PC-3 (cell line): ENCODE measurements at regions not wholly inside any gene's neighbourhood (a gene's known extent, or its start where the extent isn't known, plus 50 kb on each side); places are given as distances from the start of the nearest gene placed in this dataset.

Experiments used
- ATAC-seq: fragments of 200-7000 bp; cut with Tn5 transposase; 2 replicates; pipeline ENCODE4 v1.9.1; 2020; ENCODE audit warnings: mild to moderate bottlenecking, moderate library complexity
- BruUV-seq: library from RNA; stranded (reverse); fragments of 400-500 nt; replicated peaks from 2 replicates; lab custom pipeline; 2021; lab: Mats Ljungman, UMichigan
- CTCF ChIA-PET: fragments of 300-600 bp; sonication (Branson Sonifier 250); formaldehyde crosslinking; loops from one replicate; lab custom pipeline; 2022; ENCODE audit warnings: antibody characterized with exemption; lab: Charles Lee
- POLR2A ChIA-PET: fragments of 300-600 bp; sonication (Branson Sonifier 250); formaldehyde crosslinking; loops from one replicate; lab custom pipeline; 2022; ENCODE audit warnings: antibody characterized with exemption; ENCODE audit not compliant: unreplicated experiment; lab: Charles Lee
- DNase-seq: peaks from one replicate; pipeline ENCODE4 v3.0.0-alpha.2; 2015
- H2AFZ ChIP-seq: fragments of 300-600 bp; sonication (generic); 2 replicates; pipeline ENCODE4 v1.6.0; 2016; ENCODE audit warnings: antibody characterized with exemption, low read length
- H3F3A ChIP-seq: fragments of 300-600 bp; sonication (generic); one replicate; pipeline ENCODE4 v1.6.0; 2017; ENCODE audit warnings: antibody characterized with exemption, low read length, control low read depth, mild to moderate bottlenecking; ENCODE audit not compliant: unreplicated experiment
- H3K27ac ChIP-seq: fragments of 300-600 bp; sonication (generic); 2 replicates; pipeline ENCODE4 v1.5.1; 2016; ENCODE audit warnings: mild to moderate bottlenecking, low read length
- H3K27me3 ChIP-seq: fragments of 300-600 bp; sonication (generic); 2 replicates; pipeline ENCODE4 v1.6.1; 2016; ENCODE audit warnings: low read length, mixed read lengths
- H3K36me3 ChIP-seq: fragments of 300-600 bp; sonication (generic); 2 replicates; pipeline ENCODE4 v1.6.1; 2016; ENCODE audit warnings: low read depth, mixed run types, low read length, mixed read lengths
- H3K4me1 ChIP-seq: fragments of 300-600 bp; sonication (generic); 2 replicates; pipeline ENCODE4 v1.5.1; 2016; ENCODE audit warnings: low read length; ENCODE audit not compliant: insufficient read depth
- H3K4me2 ChIP-seq: fragments of 300-600 bp; sonication (generic); 2 replicates; pipeline ENCODE4 v1.6.0; 2016; ENCODE audit warnings: low read length
- H3K4me3 ChIP-seq: fragments of 300-600 bp; sonication (generic); 2 replicates; pipeline ENCODE4 v1.5.1; 2016; ENCODE audit warnings: mild to moderate bottlenecking, low read length, mixed read lengths
- H3K79me2 ChIP-seq: fragments of 300-600 bp; sonication (generic); 2 replicates; pipeline ENCODE4 v1.6.1; 2017; ENCODE audit warnings: low read length, mixed read lengths
- H3K9ac ChIP-seq: fragments of 300-600 bp; sonication (generic); 2 replicates; pipeline ENCODE4 v1.6.0; 2016; ENCODE audit warnings: mild to moderate bottlenecking, low read length
- H3K9me2 ChIP-seq: fragments of 300-600 bp; sonication (generic); replicated peaks from 2 replicates; pipeline ENCODE4 v1.6.1; 2016; ENCODE audit warnings: mixed run types, low read length, mixed read lengths
- H3K9me3 ChIP-seq: fragments of 300-600 bp; sonication (generic); 2 replicates; pipeline ENCODE4 v1.6.1; 2016; ENCODE audit warnings: low read length, mixed read lengths
- H4K20me1 ChIP-seq: fragments of 300-600 bp; sonication (generic); 2 replicates; pipeline ENCODE4 v1.6.1; 2016; ENCODE audit warnings: low read length, mixed read lengths
- EZH2 ChIP-seq: fragments of 300-600 bp; sonication (generic); IDR thresholded peaks from one replicate; pipeline ENCODE4 v1.6.1; 2017; ENCODE audit warnings: antibody characterized with exemption, mild to moderate bottlenecking, low read length; ENCODE audit not compliant: unreplicated experiment
- EZH2phosphoT487 ChIP-seq: fragments of 300-600 bp; sonication (generic); IDR thresholded peaks from 2 replicates; pipeline ENCODE4 v1.6.1; 2018; ENCODE audit warnings: mild to moderate bottlenecking, antibody characterized with exemption, low read length, borderline replicate concordance
- intact Hi-C: fragments of 100-400 bp; cut with micrococcal nuclease; formaldehyde crosslinking; loops from 2 replicates; pipeline ENCODE4 v1.9.0; 2023
- TF ChIP-seq, protein P1 (sequence below): fragments of 300-600 bp; sonication (generic); conservative IDR thresholded peaks from 2 replicates; pipeline ENCODE4 v1.5.1; 2017; ENCODE audit warnings: antibody characterized with exemption, low read depth, mild to moderate bottlenecking, low read length

DNA sequence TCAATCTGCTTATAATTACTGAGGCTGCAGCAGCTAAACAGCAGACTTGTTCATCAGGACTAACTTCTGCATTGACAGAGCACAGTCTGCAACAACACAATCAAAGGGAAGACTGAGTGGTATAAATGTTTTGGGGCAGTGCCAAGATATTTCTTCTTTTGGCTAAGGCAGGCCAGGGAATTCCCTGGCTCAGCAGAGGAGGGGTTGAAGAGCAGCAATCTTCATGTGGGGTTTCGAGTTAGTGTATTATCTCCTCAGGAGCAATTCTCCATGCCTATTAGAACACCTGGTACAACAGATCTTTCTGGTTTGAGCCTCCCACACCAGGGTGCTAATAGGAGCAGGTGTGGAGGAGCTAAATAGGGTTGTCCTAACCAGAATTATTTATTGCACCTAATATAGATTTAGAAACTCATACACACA is 103.0 kb upstream of the STK17B start:
- TF ChIP-seq, protein P1, sequence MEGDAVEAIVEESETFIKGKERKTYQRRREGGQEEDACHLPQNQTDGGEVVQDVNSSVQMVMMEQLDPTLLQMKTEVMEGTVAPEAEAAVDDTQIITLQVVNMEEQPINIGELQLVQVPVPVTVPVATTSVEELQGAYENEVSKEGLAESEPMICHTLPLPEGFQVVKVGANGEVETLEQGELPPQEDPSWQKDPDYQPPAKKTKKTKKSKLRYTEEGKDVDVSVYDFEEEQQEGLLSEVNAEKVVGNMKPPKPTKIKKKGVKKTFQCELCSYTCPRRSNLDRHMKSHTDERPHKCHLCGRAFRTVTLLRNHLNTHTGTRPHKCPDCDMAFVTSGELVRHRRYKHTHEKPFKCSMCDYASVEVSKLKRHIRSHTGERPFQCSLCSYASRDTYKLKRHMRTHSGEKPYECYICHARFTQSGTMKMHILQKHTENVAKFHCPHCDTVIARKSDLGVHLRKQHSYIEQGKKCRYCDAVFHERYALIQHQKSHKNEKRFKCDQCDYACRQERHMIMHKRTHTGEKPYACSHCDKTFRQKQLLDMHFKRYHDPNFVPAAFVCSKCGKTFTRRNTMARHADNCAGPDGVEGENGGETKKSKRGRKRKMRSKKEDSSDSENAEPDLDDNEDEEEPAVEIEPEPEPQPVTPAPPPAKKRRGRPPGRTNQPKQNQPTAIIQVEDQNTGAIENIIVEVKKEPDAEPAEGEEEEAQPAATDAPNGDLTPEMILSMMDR, result no peak
- TF ChIP-seq EZH2, result no peak
- ATAC-seq, result no peak
- no peaks in the 10 kb centered on the region for H4K20me1 ChIP-seq
- H3K9ac ChIP-seq, result no peak overlapping the region
- H3K27ac ChIP-seq, result no peak overlapping the region
- H3K79me2 ChIP-seq, result no peaks in the 10 kb centered on the region
- H3K27me3 ChIP-seq, result no peaks in the 10 kb centered on the region
- BruUV-seq, result no TSS peak
- ChIA-PET CTCF (no interaction called here), POLR2A (no interaction called here)
- no peak overlapping the region for H3K4me3 ChIP-seq
- H3K4me1 ChIP-seq, result peaks cover 35% of the 10 kb centered on the region
- no peaks in the 10 kb centered on the region for H3K36me3 ChIP-seq
- H3K4me2 ChIP-seq, result no peak overlapping the region
- intact Hi-C loops, result no loop called here
- no peak overlapping the region for H2AFZ ChIP-seq
- no peaks in the 10 kb centered on the region for H3F3A ChIP-seq
- no peaks in the 10 kb centered on the region for H3K9me3 ChIP-seq
- DNase-seq, result peak; percentile 38
- H3K9me2 ChIP-seq, result no peaks in the 10 kb centered on the region

DNA sequence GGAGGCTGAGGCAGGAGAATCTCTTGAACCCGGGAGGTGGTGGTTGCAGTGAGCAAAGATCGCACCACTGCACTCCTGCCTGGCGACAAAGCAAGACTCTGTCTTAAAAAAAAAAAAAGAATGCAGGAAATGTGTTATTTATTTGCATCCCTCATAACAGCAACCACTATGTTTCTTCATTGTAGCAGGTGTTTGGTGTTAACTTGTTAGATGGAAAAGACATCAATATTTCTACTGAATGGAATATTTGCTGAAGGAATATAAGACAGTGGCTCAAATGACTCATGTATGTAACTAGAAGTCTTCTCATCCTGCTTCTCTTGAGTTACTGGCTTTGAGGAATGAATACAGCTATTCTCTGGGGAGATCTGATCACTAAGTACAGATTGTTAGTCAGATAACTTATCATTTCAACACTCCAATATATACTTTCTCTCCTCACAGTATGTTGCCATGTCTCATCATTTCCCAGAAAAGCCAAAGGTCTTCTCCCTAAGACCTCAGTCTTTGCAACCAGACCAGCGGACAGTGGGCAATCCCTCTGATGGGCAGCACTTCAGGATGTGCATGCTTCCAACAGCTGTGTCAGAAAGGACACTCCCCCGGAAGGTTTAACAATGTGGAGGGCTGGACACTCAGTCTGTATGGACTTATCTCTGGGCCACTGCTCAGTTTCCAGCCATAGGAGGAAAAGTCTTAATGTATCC is 104.4 kb upstream of the STK17B start:
- intact Hi-C loops, result loop anchor here (1.0 to 2.0 kb wide), 3 partner anchors 35 to 143 kb away; no protein-coding TSS in a partner anchor
- H3K9me2 ChIP-seq, result no peaks in the 10 kb centered on the region
- 0 out of 2 replicates have a peak overlapping the region, but pooled peaks have one; percentile 10 for H3K4me2 ChIP-seq
- ChIA-PET CTCF (interaction anchor here (0.5 to 1.0 kb wide), 5 partner anchors 31 to 198 kb away, joined by 3 read pairs; no protein-coding TSS in a partner anchor), POLR2A (no interaction called here)
- H3K27me3 ChIP-seq, result no peaks in the 10 kb centered on the region
- no peaks in the 10 kb centered on the region for H3K79me2 ChIP-seq
- DNase-seq (peak; percentile 35), ATAC-seq (peak; percentile 66)
- H4K20me1 ChIP-seq, result no peaks in the 10 kb centered on the region
- 0 out of 2 replicates have a peak overlapping the region, but pooled peaks have one; percentile 4 for H3K27ac ChIP-seq
- H3K4me1 ChIP-seq, result peaks cover 30% of the 10 kb centered on the region
- H2AFZ ChIP-seq, result no peak overlapping the region
- no TSS peak for BruUV-seq
- TF ChIP-seq EZH2phosphoT487 (no peak), EZH2 (no peak)
- TF ChIP-seq, protein P1, result no peak
- no peaks in the 10 kb centered on the region for H3F3A ChIP-seq
- no peaks in the 10 kb centered on the region for H3K36me3 ChIP-seq
- no peak overlapping the region for H3K9ac ChIP-seq
- no peaks in the 10 kb centered on the region for H3K9me3 ChIP-seq
- no peak overlapping the region for H3K4me3 ChIP-seq

DNA sequence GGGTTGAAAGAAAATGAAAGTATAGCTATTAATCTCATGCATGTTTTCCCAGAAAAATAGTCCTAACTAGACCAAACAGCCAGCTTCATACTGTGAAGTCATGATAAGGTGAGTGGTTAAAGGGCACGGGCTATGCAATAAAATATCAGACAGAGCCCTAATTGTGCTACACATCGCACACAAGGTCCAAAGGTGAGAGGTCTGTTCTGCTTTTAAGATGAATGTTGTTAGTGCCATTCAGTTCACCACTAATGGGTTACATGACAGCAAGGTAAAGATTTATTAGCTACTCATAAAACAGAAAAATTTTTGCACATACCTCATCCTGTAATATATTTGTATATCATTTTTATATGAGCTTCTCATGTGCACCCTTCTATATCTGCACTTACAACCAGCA is 105.0 kb upstream of the STK17B start:
- POLR2A ChIA-PET, result no interaction called here
- Histone ChIP-seq H3K27me3 (no peaks in the 10 kb centered on the region), H3K27ac (0 out of 2 replicates have a peak overlapping the region, but pooled peaks have one; percentile 4), H3K9me3 (no peaks in the 10 kb centered on the region), H3F3A (no peaks in the 10 kb centered on the region), H2AFZ (no peak overlapping the region), H3K79me2 (no peaks in the 10 kb centered on the region), H4K20me1 (no peaks in the 10 kb centered on the region), H3K36me3 (no peaks in the 10 kb centered on the region), H3K4me3 (no peak overlapping the region), H3K9me2 (no peaks in the 10 kb centered on the region), H3K4me2 (0 out of 2 replicates have a peak overlapping the region, but pooled peaks have one; percentile 10), H3K9ac (no peak overlapping the region), H3K4me1 (peaks cover 30% of the 10 kb centered on the region)
- no TSS peak for BruUV-seq
- CTCF ChIA-PET, result interaction anchor here (0.5 to 1.0 kb wide), 7 partner anchors 16 to 912 kb away, joined by 3 read pairs; no protein-coding TSS in a partner anchor
- TF ChIP-seq, protein P1, result no peak
- TF ChIP-seq EZH2phosphoT487 (no peak), EZH2 (no peak)
- ATAC-seq (peak; percentile 35), DNase-seq (peak; percentile 24)
- intact Hi-C loops, result loop anchor here (1.0 to 2.0 kb wide), 3 partner anchors 36 to 144 kb away; no protein-coding TSS in a partner anchor
